ENCODE measurements at regions not wholly inside any gene's neighbourhood (a gene's known extent, or its start where the extent isn't known, plus 50 kb on each side); places are given as distances from the start of the nearest gene placed in this dataset.

DNA sequence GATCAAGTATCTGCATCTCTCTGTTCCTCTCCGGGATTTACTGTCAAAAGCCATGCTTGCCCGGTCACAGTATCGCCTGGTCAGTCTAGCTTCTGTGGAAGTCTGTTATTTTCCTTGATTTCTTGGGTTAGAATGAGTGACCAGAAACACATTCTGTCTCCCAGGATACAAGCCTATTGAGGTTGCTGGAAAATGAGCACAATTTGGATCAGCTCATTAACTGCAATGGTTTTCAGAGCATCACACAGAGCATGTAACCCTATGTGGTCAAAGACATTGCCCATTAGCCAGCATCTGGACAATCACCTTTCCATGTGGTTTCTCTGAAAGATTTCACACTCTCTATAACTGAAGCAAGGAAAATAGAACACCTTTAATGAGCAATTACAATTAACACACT is 124.2 kb upstream of the FAM98A start:
- no peak for DNase-seq (ENCODE audit: low read depth)
- TF ChIP-seq, protein P1, sequence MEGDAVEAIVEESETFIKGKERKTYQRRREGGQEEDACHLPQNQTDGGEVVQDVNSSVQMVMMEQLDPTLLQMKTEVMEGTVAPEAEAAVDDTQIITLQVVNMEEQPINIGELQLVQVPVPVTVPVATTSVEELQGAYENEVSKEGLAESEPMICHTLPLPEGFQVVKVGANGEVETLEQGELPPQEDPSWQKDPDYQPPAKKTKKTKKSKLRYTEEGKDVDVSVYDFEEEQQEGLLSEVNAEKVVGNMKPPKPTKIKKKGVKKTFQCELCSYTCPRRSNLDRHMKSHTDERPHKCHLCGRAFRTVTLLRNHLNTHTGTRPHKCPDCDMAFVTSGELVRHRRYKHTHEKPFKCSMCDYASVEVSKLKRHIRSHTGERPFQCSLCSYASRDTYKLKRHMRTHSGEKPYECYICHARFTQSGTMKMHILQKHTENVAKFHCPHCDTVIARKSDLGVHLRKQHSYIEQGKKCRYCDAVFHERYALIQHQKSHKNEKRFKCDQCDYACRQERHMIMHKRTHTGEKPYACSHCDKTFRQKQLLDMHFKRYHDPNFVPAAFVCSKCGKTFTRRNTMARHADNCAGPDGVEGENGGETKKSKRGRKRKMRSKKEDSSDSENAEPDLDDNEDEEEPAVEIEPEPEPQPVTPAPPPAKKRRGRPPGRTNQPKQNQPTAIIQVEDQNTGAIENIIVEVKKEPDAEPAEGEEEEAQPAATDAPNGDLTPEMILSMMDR (IDR thresholded peaks at IDR 0.05; ENCODE audit: control insufficient read depth, insufficient read depth, low read depth, low read length, missing control alignments), result no peak
- H3K4me3 ChIP-seq (ENCODE audit: control insufficient read depth, low read depth, low read length), result no peak overlapping the region

GRCh38 chr2:33719067-33719466 is 120.0 kb upstream of the FAM98A start:
- TF ChIP-seq, protein P1 (IDR thresholded peaks at IDR 0.05; ENCODE audit: control insufficient read depth, insufficient read depth, low read depth, low read length, missing control alignments), result no peak
- DNase-seq (ENCODE audit: low read depth), result no peak
- no peak overlapping the region for H3K4me3 ChIP-seq (ENCODE audit: control insufficient read depth, low read depth, low read length)

DNA sequence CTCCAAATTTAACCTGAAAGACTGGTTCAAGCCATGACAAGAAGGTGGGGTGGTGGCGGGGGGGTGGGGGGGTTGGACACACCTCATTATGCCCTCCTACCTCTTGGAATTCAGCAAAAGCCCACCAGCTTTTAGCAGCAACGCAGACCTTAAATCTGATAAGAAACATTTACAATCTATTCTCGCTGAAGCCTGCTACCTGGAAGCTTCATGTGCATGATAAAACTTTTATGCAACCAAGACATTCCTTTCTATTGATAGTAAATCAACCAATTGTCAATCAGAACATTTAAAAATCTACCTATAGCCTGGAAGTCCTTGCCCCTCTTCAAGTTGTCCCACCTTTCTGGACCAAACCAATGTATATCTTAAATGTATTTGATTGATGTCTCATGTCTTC is 113.6 kb upstream of the FAM98A start:
- TF ChIP-seq, protein P1 (IDR thresholded peaks at IDR 0.05; ENCODE audit: control insufficient read depth, insufficient read depth, low read depth, low read length, missing control alignments), result no peak
- no peak for DNase-seq (ENCODE audit: low read depth)
- no peak overlapping the region for H3K4me3 ChIP-seq (ENCODE audit: control insufficient read depth, low read depth, low read length)

DNA sequence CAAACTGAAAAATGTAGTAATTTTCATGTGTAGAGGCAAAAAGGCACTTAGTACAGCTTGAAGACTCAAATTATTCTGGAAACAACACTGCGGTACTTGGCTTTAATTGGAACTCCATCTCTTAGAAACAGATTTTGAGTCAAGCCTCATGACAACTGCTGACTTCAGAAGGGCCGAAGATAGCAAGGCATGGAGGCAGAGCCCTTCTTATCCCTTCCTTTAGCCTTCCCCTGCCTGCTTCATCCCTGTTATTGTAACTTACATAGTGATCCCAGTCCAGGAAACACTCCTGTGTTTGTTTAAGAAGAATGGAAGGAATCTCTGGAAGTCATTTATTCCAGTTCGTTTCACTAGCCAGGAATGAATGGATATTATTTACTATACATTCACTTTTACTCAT is 110.9 kb upstream of the FAM98A start:
- no peak overlapping the region for H3K4me3 ChIP-seq (ENCODE audit: control insufficient read depth, low read depth, low read length)
- no peak for DNase-seq (ENCODE audit: low read depth)
- TF ChIP-seq, protein P1 (IDR thresholded peaks at IDR 0.05; ENCODE audit: control insufficient read depth, insufficient read depth, low read depth, low read length, missing control alignments), result no peak

GRCh38 chr2:33707312-33707711 is 108.2 kb upstream of the FAM98A start:
- no peak for DNase-seq (ENCODE audit: low read depth)
- TF ChIP-seq, protein P1 (IDR thresholded peaks at IDR 0.05; ENCODE audit: control insufficient read depth, insufficient read depth, low read depth, low read length, missing control alignments), result no peak
- no peak overlapping the region for H3K4me3 ChIP-seq (ENCODE audit: control insufficient read depth, low read depth, low read length)

DNA sequence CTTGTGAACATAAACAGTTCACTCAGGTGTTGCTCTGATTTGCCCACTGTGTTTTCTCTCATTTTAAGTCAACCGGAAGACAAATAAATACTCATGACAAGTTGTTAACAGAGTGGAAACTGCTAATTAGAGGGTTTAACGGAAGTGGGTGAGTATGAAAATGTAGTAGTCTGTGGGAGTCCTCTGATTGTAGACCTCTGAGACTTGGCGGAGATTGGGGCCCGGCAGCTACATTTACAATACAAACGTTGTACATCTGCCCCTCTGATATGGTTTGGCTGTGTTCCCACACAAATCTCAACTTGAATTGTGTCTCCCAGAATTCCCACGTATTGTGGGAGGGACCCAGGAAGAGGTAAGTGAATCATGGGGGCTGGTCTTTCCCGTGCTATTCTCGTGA is 107.3 kb upstream of the FAM98A start:
- DNase-seq (ENCODE audit: low read depth), result no peak
- TF ChIP-seq, protein P1 (IDR thresholded peaks at IDR 0.05; ENCODE audit: control insufficient read depth, insufficient read depth, low read depth, low read length, missing control alignments), result no peak
- H3K4me3 ChIP-seq (ENCODE audit: control insufficient read depth, low read depth, low read length), result no peak overlapping the region

- TF ChIP-seq, protein P1 (IDR thresholded peaks at IDR 0.05; ENCODE audit: control insufficient read depth, insufficient read depth, low read depth, low read length, missing control alignments), result no peak
- H3K4me3 ChIP-seq (ENCODE audit: control insufficient read depth, low read depth, low read length), result no peak overlapping the region
- no peak for DNase-seq (ENCODE audit: low read depth)
Measured at GRCh38 chr2:33704406-33704855, 105.3 kb upstream of the FAM98A start.
